Colonic mucosa (tissue), 4 donors: ENCODE measurements at regions not wholly inside any gene's neighbourhood (a gene's known extent, or its start where the extent isn't known, plus 50 kb on each side); places are given as distances from the start of the nearest gene placed in this dataset.

Source experiments
- DNase-seq: peaks from one replicate; pipeline ENCODE4 v3.0.0-alpha.2; 2020
- H3K27ac ChIP-seq: fragments of 200-600 bp; one replicate; pipeline ENCODE4 v1.8.0; 2021
- H3K27me3 ChIP-seq: fragments of 200-600 bp; one replicate; pipeline ENCODE4 v1.8.0; 2021
- H3K36me3 ChIP-seq: fragments of 200-600 bp; one replicate; pipeline ENCODE4 v1.8.0; 2021
- H3K4me1 ChIP-seq: fragments of 200-600 bp; one replicate; pipeline ENCODE4 v1.8.0; 2021; ENCODE audit warnings: mild to moderate bottlenecking
- H3K4me3 ChIP-seq: fragments of 200-600 bp; one replicate; pipeline ENCODE4 v1.8.0; 2021
- H3K9ac ChIP-seq, 2 donors: one replicate each; pipeline ENCODE4 v1.7.0; 2013; ENCODE audit warnings: control low read depth in 2 of 2, low read depth in 2 of 2, low read length in 2 of 2
- H3K9me3 ChIP-seq: fragments of 200-600 bp; one replicate; pipeline ENCODE4 v1.8.0; 2021
- CTCF ChIP-seq: fragments of 200-600 bp; IDR thresholded peaks from one replicate; pipeline ENCODE4 v1.8.0; 2022; ENCODE audit warnings: antibody characterized with exemption, mild to moderate bottlenecking
- intact Hi-C: fragments of 100-400 bp; cut with DNase I; formaldehyde crosslinking; loops from one replicate; pipeline ENCODE4 v1.14.1; 2022
- donor health status: healthy.
- donor health status: DM: no; HTN: no; CAD: no.
- donor health status: DM: no; HTN: no; CAD: no.

DNA sequence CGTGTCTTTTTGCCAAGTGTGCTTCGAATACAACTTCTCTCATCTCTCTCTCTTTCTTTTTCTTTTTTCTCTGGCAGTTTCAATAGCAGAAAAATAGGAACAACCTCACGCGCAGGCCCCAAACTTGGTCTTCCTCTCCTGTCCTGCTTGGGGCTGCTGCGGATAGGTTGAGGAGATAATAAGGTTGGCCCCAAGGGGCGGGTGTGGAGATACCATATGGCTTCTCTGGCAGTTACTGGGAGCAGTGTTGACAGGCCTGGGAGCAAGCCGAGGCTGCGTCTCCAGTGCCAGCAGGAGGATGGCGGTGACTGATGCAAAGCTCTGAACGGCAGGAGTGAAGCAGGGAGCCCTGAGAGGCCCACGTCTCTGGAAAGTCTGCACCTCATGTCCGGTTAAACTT is 89.5 kb upstream of the MANSC4 start:
- no peaks in the 10 kb centered on the region for H3K36me3 ChIP-seq
- no peak overlapping the region for H3K9ac ChIP-seq
- H3K27me3 ChIP-seq = no peaks in the 10 kb centered on the region
- no peak for TF ChIP-seq CTCF
- H3K27ac ChIP-seq = no peak overlapping the region
- DNase-seq = no peak
- no peaks in the 10 kb centered on the region for H3K9me3 ChIP-seq
- intact Hi-C loops = no loop called here
- no peak overlapping the region for H3K4me3 ChIP-seq
- no peaks in the 10 kb centered on the region for H3K4me1 ChIP-seq

DNA sequence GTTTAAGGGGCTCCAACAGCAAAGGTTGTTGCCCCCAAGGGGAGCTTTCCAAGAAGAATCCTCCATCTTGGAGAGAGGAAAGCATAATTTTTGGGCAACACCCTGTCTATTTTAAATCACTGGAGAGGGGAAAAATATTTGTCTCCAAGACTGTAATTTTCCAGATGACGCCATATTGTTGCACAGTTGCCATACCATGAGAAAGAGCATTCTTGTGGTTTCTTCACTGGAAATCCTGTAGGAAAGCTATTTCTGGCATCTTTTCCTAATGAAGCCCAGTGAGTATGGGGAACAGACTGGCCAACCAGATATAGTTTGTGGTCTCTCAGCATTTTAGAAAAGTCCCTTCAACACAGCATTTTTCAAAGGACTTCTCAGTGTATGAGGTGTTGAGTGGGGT is 88.1 kb upstream of the MANSC4 start:
- intact Hi-C loops = no loop called here
- no peak for TF ChIP-seq CTCF
- H3K4me1 ChIP-seq = no peaks in the 10 kb centered on the region

DNA sequence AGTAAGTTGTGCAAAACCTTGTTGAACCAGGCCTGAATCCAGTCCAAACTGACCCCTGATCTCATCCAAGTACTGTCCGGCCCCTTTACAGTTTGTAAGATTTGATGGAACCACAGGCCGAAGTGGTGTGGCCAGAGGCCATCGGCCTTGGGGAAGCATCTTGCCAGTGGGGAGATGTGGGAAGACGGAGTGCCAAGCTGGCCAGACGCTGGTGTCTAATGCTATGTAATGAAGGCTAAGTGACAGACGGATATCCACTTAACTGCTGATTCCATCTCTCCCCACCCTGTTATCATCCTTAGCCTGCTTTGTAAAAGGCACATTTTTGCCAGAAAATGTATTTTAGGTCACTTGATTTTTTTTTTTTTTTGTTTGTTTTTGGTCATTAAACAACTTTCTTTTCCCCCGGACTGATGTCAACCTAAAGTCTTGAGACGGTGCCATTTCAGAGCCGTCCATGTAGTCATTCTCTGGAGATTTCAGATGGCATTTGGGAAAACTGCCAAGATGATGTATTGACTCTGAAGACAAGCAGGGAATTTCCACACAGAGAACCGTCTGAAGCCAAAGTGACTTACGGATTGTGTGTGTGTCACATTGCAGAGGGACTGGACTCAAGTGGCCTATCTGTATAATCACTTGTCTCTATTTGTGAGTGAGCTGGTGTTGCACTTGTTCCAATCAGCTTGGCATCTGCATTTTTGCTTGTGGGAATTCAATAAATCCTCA is 86.5 kb upstream of the MANSC4 start:
- no peak for TF ChIP-seq CTCF
- intact Hi-C loops = no loop called here

More for the DNA sequence above, 88.1 kb upstream of the MANSC4 start:
- Histone ChIP-seq H3K4me3 (no peak overlapping the region), H3K9me3 (no peaks in the 10 kb centered on the region), H3K9ac (no peak overlapping the region), H3K36me3 (no peaks in the 10 kb centered on the region), H3K27me3 (no peaks in the 10 kb centered on the region), H3K27ac (no peak overlapping the region)
- no peak for DNase-seq

DNA sequence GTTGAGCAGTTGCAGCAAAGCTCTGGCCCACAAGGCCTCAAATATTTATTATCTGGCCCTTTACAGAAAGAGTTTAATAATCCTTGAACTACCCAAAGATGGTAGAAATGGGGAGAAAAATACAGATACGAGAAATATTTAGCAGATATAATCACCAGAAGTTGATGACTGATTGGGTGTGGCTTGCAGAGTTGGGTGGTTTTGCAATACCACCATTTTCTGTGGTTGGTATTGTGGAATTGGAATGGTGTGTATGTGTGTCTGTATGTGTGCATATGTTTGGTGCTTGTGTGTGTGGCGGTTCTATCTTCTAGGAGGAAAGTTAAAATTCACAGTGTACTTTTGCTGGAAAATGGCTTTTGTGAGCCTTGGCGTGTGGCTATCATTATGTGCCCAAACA is 85.4 kb upstream of the MANSC4 start:
- Histone ChIP-seq H3K27me3 (no peaks in the 10 kb centered on the region), H3K9ac (no peak overlapping the region), H3K36me3 (no peaks in the 10 kb centered on the region), H3K9me3 (no peaks in the 10 kb centered on the region), H3K4me3 (no peak overlapping the region), H3K4me1 (no peaks in the 10 kb centered on the region), H3K27ac (no peak overlapping the region)
- intact Hi-C loops = no loop called here
- no peak for TF ChIP-seq CTCF
- DNase-seq = no peak

More for the DNA sequence above, 86.5 kb upstream of the MANSC4 start:
- Histone ChIP-seq H3K4me1 (no peaks in the 10 kb centered on the region), H3K4me3 (no peak overlapping the region), H3K36me3 (no peaks in the 10 kb centered on the region), H3K27ac (no peak overlapping the region), H3K27me3 (no peaks in the 10 kb centered on the region), H3K9ac (no peak overlapping the region), H3K9me3 (no peaks in the 10 kb centered on the region)
- DNase-seq = no peak

- Histone ChIP-seq H3K9ac (no peak overlapping the region), H3K9me3 (no peaks in the 10 kb centered on the region), H3K36me3 (no peaks in the 10 kb centered on the region), H3K4me3 (no peak overlapping the region), H3K27ac (no peak overlapping the region), H3K4me1 (no peaks in the 10 kb centered on the region), H3K27me3 (no peaks in the 10 kb centered on the region)
- DNase-seq = no peak
- no peak for TF ChIP-seq CTCF
- intact Hi-C loops = no loop called here
Measured at GRCh38 chr12:27864521-27864920, 84.5 kb upstream of the MANSC4 start.
